Breast epithelium (tissue), 3 donors: ENCODE measurements at regions not wholly inside any gene's neighbourhood (a gene's known extent, or its start where the extent isn't known, plus 50 kb on each side); places are given as distances from the start of the nearest gene placed in this dataset.

Experiments
- POLR2A ChIP-seq: fragments of 450-650 bp; IDR thresholded peaks from one replicate; pipeline ENCODE4 v1.6.1; 2016; ENCODE audit warnings: antibody characterized with exemption, mild to moderate bottlenecking, moderate library complexity
- TF ChIP-seq, protein P1 (sequence below), 3 donors: fragments of 450-650 bp; IDR thresholded peaks; one replicate each; pipeline ENCODE4 v1.5.1; 2016 to 2017; ENCODE audit warnings: antibody characterized with exemption in 3 of 3, mild to moderate bottlenecking in 3 of 3, moderate library complexity in 3 of 3

DNA sequence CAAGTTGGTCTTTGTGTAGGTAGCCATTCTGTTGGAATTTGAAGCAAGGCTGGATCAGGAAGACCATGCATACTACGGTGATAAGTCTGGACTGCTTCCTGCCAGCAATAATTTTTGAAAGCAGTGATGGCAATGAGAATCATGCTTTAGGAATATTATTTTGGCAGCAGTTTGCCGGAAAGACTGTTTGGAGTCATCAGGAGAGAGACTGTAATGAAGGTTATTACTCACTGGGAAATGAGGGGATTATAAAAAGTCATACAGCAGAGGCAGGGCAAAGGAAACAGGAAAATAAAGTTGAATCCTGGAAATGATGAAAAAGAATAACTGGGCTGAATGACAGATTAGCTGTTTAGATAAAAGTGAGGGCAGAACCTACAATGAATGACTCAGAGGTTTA, 1136.8 kb upstream of the AUTS2 start:
- TF ChIP-seq, protein P1, sequence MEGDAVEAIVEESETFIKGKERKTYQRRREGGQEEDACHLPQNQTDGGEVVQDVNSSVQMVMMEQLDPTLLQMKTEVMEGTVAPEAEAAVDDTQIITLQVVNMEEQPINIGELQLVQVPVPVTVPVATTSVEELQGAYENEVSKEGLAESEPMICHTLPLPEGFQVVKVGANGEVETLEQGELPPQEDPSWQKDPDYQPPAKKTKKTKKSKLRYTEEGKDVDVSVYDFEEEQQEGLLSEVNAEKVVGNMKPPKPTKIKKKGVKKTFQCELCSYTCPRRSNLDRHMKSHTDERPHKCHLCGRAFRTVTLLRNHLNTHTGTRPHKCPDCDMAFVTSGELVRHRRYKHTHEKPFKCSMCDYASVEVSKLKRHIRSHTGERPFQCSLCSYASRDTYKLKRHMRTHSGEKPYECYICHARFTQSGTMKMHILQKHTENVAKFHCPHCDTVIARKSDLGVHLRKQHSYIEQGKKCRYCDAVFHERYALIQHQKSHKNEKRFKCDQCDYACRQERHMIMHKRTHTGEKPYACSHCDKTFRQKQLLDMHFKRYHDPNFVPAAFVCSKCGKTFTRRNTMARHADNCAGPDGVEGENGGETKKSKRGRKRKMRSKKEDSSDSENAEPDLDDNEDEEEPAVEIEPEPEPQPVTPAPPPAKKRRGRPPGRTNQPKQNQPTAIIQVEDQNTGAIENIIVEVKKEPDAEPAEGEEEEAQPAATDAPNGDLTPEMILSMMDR (IDR thresholded peaks at IDR 0.05): no peak
- TF ChIP-seq POLR2A: no peak
